DND-41 (cell line): ENCODE measurements at regions not wholly inside any gene's neighbourhood (a gene's known extent, or its start where the extent isn't known, plus 50 kb on each side); places are given as distances from the start of the nearest gene placed in this dataset.

Experiments
- EZH2 ChIP-seq: IDR thresholded peaks from 3 replicates; pipeline ENCODE4 v1.6.1; 2012; ENCODE audit warnings: borderline replicate concordance, low read depth, mild to moderate bottlenecking, moderate library complexity, low read length, inconsistent platforms; ENCODE audit not compliant: severe bottlenecking
- TF ChIP-seq, protein P1 (sequence below): IDR thresholded peaks from 2 replicates; pipeline ENCODE4 v1.5.1; 2012; ENCODE audit warnings: borderline replicate concordance, low read length, moderate library complexity, mild to moderate bottlenecking; ENCODE audit not compliant: poor library complexity, severe bottlenecking; ENCODE audit errors: extremely low read depth

DNA sequence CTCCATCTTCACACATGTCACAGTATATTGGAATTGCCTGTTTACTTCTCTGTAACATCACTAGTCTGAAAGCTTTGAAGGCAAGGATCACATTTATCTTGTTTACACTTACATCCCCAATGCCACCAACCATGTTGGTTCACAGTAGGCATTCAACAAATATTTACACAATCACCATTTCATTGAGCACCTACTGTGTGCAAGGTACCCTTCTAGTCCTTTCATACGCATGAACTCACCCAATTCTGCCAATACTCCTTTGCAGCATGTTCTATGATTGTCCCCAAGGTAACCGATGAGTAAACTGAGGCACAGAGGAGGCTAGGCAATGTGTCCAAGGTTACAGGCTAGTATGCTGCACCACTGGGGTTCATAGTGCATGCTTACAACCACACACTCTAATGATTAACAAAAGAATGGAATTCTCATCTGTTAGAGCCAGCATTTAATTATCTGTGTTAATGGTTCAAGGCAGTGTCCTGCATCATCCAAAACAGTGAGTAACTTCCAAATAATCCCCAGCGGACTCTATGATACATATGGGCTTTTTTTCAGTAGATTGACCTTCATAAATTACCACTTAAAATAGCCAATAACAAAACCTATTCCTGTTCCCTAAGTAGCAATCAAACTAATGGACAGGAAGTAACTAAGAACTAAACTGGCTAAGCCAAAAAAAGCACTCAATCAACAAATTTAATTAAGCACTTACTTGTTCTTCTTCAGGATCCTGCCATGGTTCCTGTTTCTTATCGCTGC, 364.5 kb upstream of the XYLT1 start:
- TF ChIP-seq, protein P1, sequence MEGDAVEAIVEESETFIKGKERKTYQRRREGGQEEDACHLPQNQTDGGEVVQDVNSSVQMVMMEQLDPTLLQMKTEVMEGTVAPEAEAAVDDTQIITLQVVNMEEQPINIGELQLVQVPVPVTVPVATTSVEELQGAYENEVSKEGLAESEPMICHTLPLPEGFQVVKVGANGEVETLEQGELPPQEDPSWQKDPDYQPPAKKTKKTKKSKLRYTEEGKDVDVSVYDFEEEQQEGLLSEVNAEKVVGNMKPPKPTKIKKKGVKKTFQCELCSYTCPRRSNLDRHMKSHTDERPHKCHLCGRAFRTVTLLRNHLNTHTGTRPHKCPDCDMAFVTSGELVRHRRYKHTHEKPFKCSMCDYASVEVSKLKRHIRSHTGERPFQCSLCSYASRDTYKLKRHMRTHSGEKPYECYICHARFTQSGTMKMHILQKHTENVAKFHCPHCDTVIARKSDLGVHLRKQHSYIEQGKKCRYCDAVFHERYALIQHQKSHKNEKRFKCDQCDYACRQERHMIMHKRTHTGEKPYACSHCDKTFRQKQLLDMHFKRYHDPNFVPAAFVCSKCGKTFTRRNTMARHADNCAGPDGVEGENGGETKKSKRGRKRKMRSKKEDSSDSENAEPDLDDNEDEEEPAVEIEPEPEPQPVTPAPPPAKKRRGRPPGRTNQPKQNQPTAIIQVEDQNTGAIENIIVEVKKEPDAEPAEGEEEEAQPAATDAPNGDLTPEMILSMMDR, result no peak
- no peak for TF ChIP-seq EZH2
